Thyroid gland (tissue), 4 donors: ENCODE measurements at regions not wholly inside any gene's neighbourhood (a gene's known extent, or its start where the extent isn't known, plus 50 kb on each side); places are given as distances from the start of the nearest gene placed in this dataset.

Experiments used
- CTCF ChIP-seq, 6 experiments: fragments of 200-600 bp in 3 of 6; fragments of 450-650 bp in 3 of 6; sonication (generic) in 3 of 6; IDR thresholded peaks; one replicate each; pipeline ENCODE4 v1.5.1; 2016 to 2019; ENCODE audit warnings: antibody characterized with exemption in 6 of 6, mild to moderate bottlenecking in 2 of 6, inconsistent platforms in 1 of 6, moderate library complexity in 1 of 6
- POLR2A ChIP-seq, 2 donors: fragments of 450-650 bp; IDR thresholded peaks; one replicate each; pipeline ENCODE4 v1.6.1; 2017; ENCODE audit warnings: antibody characterized with exemption in 2 of 2, mild to moderate bottlenecking in 2 of 2, moderate library complexity in 1 of 2

DNA sequence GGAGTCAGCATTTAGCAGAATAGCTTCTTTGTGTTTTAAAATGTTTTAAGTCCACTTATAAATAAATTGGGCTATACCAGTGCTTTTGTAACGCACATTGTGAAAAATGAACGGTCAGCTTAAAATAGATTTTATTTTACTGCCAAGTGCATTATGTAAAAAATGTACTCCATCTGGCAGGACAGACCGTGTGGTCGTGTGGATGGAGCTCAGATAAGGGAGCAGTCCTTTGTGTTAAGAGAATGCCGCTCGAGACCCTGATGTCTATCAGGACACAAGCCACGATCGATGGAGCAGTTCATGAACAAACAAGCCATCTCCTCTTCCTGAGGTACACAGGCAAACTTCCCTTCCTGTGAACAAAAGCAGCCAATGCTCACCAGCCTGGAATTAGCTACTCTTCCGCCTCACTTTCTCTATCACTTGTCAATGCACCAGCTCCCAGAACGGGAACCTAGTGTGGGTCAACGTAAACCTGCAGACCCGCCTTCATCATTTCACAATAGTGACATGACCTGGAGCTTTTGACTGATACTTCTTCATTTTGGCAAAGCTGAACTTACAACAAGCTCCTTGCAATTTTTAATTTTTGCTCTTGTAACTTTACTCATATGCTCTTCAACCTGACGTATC is 243.5 kb downstream of the TGFB2 start:
- no peak for TF ChIP-seq CTCF (IDR thresholded peaks at IDR 0.05)
- TF ChIP-seq POLR2A (IDR thresholded peaks at IDR 0.05), result no peak
